Parathyroid adenoma (tissue), 2 donors: ENCODE measurements at regions not wholly inside any gene's neighbourhood (a gene's known extent, or its start where the extent isn't known, plus 50 kb on each side); places are given as distances from the start of the nearest gene placed in this dataset.

Experiments
- H2AFZ ChIP-seq: fragments of 300-600 bp; sonication (generic); one replicate; pipeline ENCODE4 v1.7.0; 2017; ENCODE audit warnings: antibody characterized with exemption, mild to moderate bottlenecking
- H3K27ac ChIP-seq: fragments of 300-600 bp; sonication (generic); one replicate; pipeline ENCODE4 v1.7.0; 2017
- H3K27me3 ChIP-seq: fragments of 300-600 bp; sonication (generic); one replicate; pipeline ENCODE4 v1.7.0; 2017; ENCODE audit warnings: low read length; ENCODE audit not compliant: control insufficient read depth, insufficient read depth
- H3K36me3 ChIP-seq: fragments of 300-600 bp; sonication (generic); one replicate; pipeline ENCODE4 v1.7.0; 2017; ENCODE audit warnings: low read length; ENCODE audit not compliant: control insufficient read depth, insufficient read depth
- H3K4me1 ChIP-seq: fragments of 300-600 bp; sonication (generic); one replicate; pipeline ENCODE4 v1.7.0; 2017; ENCODE audit warnings: control low read depth
- H3K4me2 ChIP-seq: fragments of 300-600 bp; sonication (generic); one replicate; pipeline ENCODE4 v1.7.0; 2017; ENCODE audit warnings: low read length
- H3K4me3 ChIP-seq: fragments of 300-600 bp; sonication (generic); one replicate; pipeline ENCODE4 v1.7.0; 2017; ENCODE audit warnings: low read depth, low read length
- H3K79me2 ChIP-seq: fragments of 300-600 bp; sonication (generic); one replicate; pipeline ENCODE4 v1.7.0; 2017; ENCODE audit warnings: control low read depth
- H3K9ac ChIP-seq: fragments of 300-600 bp; sonication (generic); one replicate; pipeline ENCODE4 v1.7.0; 2017; ENCODE audit warnings: mild to moderate bottlenecking
- H3K9me3 ChIP-seq: fragments of 300-600 bp; sonication (generic); one replicate; pipeline ENCODE4 v1.7.0; 2017; ENCODE audit warnings: low read length; ENCODE audit not compliant: control insufficient read depth
- CTCF ChIP-seq: fragments of 300-600 bp; sonication (generic); IDR thresholded peaks from one replicate; pipeline ENCODE4 v1.7.0; 2017; ENCODE audit warnings: antibody characterized with exemption, mild to moderate bottlenecking
- donor health status: primary hyperparathyroidism.

- Histone ChIP-seq H3K36me3 (no peaks in the 10 kb centered on the region), H3K27ac (no peak overlapping the region), H3K4me3 (no peak overlapping the region), H2AFZ (no peak overlapping the region), H3K4me2 (no peak overlapping the region), H3K79me2 (no peaks in the 10 kb centered on the region), H3K4me1 (no peaks in the 10 kb centered on the region), H3K9ac (no peak overlapping the region), H3K27me3 (no peaks in the 10 kb centered on the region), H3K9me3 (no peaks in the 10 kb centered on the region)
- TF ChIP-seq CTCF, result no peak
These were observed 194.1 kb downstream of the SP3 start for GRCh38 chr2:173770947-173771678.

GRCh38 chr2:173772205-173772604 is 193.0 kb downstream of the SP3 start:
- no peak overlapping the region for H3K4me2 ChIP-seq
- no peaks in the 10 kb centered on the region for H3K36me3 ChIP-seq
- no peak for TF ChIP-seq CTCF

GRCh38 chr2:173773076-173773475 is 192.1 kb downstream of the SP3 start:
- Histone ChIP-seq H3K4me1 (no peaks in the 10 kb centered on the region), H3K36me3 (no peaks in the 10 kb centered on the region), H3K9me3 (no peaks in the 10 kb centered on the region), H3K79me2 (no peaks in the 10 kb centered on the region), H3K27me3 (no peaks in the 10 kb centered on the region), H3K4me2 (no peak overlapping the region), H3K27ac (no peak overlapping the region), H3K9ac (no peak overlapping the region), H2AFZ (no peak overlapping the region), H3K4me3 (no peak overlapping the region)
- no peak for TF ChIP-seq CTCF

More at GRCh38 chr2:173772205-173772604, 193.0 kb downstream of the SP3 start:
- Histone ChIP-seq H3K4me3 (no peak overlapping the region), H3K79me2 (no peaks in the 10 kb centered on the region), H3K4me1 (no peaks in the 10 kb centered on the region), H3K9ac (no peak overlapping the region), H3K9me3 (no peaks in the 10 kb centered on the region), H2AFZ (no peak overlapping the region), H3K27ac (no peak overlapping the region), H3K27me3 (no peaks in the 10 kb centered on the region)

- Histone ChIP-seq H3K4me1 (no peaks in the 10 kb centered on the region), H3K36me3 (no peaks in the 10 kb centered on the region), H3K4me3 (no peak overlapping the region), H3K79me2 (no peaks in the 10 kb centered on the region), H3K9me3 (no peaks in the 10 kb centered on the region), H2AFZ (no peak overlapping the region), H3K4me2 (no peak overlapping the region), H3K9ac (no peak overlapping the region), H3K27ac (no peak overlapping the region), H3K27me3 (no peaks in the 10 kb centered on the region)
- no peak for TF ChIP-seq CTCF
These were observed 189.7 kb downstream of the SP3 start for GRCh38 chr2:173775440-173775839.

GRCh38 chr2:173782681-173783080 is 182.5 kb downstream of the SP3 start:
- no peaks in the 10 kb centered on the region for H3K27me3 ChIP-seq
- H3K9me3 ChIP-seq, result no peaks in the 10 kb centered on the region
- no peak for TF ChIP-seq CTCF
- no peak overlapping the region for H2AFZ ChIP-seq
- H3K27ac ChIP-seq, result no peak overlapping the region
- no peak overlapping the region for H3K4me3 ChIP-seq
- H3K79me2 ChIP-seq, result no peaks in the 10 kb centered on the region
- H3K36me3 ChIP-seq, result no peaks in the 10 kb centered on the region
- H3K9ac ChIP-seq, result no peak overlapping the region
- no peaks in the 10 kb centered on the region for H3K4me1 ChIP-seq
- no peak overlapping the region for H3K4me2 ChIP-seq
